Kidney (tissue), 13 donors: ENCODE measurements at regions not wholly inside any gene's neighbourhood (a gene's known extent, or its start where the extent isn't known, plus 50 kb on each side); places are given as distances from the start of the nearest gene placed in this dataset.

Experiments used
- DNase-seq, 5 donors: peaks; one replicate each; pipeline ENCODE4 v3.0.0-alpha.2; 2013 to 2020
- FAIRE-seq: peaks from 2 replicates; lab custom pipeline; 2012; peaks lifted over from hg19 to GRCh38; lab: Jason Lieb, UNC
- H3K27ac ChIP-seq, 2 donors: one replicate each; pipeline ENCODE4 v1.7.0; 2013; ENCODE audit warnings: low read depth in 2 of 2, low read length in 2 of 2, inconsistent platforms in 1 of 2
- H3K27me3 ChIP-seq: one replicate; pipeline ENCODE4 v1.7.1; 2013; ENCODE audit warnings: low read length, inconsistent platforms; ENCODE audit not compliant: control insufficient read depth, insufficient read depth
- H3K36me3 ChIP-seq, 3 donors: one replicate each; pipeline versions ENCODE4 v1.7.0 to v1.7.1; 2013; ENCODE audit warnings: low read length in 3 of 3, control low read depth in 1 of 3, inconsistent platforms in 1 of 3; ENCODE audit not compliant: insufficient read depth in 3 of 3, control insufficient read depth in 2 of 3
- H3K4me1 ChIP-seq, 3 donors: one replicate each; pipeline versions ENCODE4 v1.7.0 to v1.7.1; 2013; ENCODE audit warnings: low read length in 3 of 3, inconsistent platforms in 1 of 3, low read depth in 1 of 3; ENCODE audit not compliant: control insufficient read depth in 2 of 3, insufficient read depth in 2 of 3
- H3K4me3 ChIP-seq, 3 donors: one replicate each; pipeline versions ENCODE4 v1.7.0 to v1.8.1; 2013; ENCODE audit warnings: low read length in 3 of 3, control low read depth in 1 of 3, inconsistent platforms in 1 of 3
- H3K9ac ChIP-seq, 3 donors: one replicate each; pipeline versions ENCODE4 v1.7.0 to v1.7.1; 2013; ENCODE audit warnings: low read length in 3 of 3, control low read depth in 1 of 3, inconsistent platforms in 1 of 3
- H3K9me3 ChIP-seq, 3 donors: one replicate each; pipeline versions ENCODE4 v1.7.0 to v1.7.1; 2013; ENCODE audit warnings: low read length in 3 of 3, control low read depth in 1 of 3, inconsistent platforms in 1 of 3; ENCODE audit not compliant: control insufficient read depth in 2 of 3, insufficient read depth in 1 of 3
- intact Hi-C: fragments of 100-400 bp; cut with DNase I; formaldehyde crosslinking; loops from one replicate; pipeline ENCODE4 v1.11.1; 2022
- TF ChIP-seq, protein P1 (sequence below): IDR thresholded peaks from 3 replicates; pipeline ENCODE4 v1.5.1; 2012; ENCODE audit warnings: mild to moderate bottlenecking, moderate library complexity, borderline replicate concordance; ENCODE audit not compliant: insufficient read depth; ENCODE audit errors: extremely low read depth
- donor health status: control.
- donor health status: control.
- donor health status: control.
- donor health status: control.
- donor health status: control.
- donor health status: DM: yes; HTN: yes; CAD: no.
- donor health status: Normal renal cell carcinoma (clear cell type).

DNA sequence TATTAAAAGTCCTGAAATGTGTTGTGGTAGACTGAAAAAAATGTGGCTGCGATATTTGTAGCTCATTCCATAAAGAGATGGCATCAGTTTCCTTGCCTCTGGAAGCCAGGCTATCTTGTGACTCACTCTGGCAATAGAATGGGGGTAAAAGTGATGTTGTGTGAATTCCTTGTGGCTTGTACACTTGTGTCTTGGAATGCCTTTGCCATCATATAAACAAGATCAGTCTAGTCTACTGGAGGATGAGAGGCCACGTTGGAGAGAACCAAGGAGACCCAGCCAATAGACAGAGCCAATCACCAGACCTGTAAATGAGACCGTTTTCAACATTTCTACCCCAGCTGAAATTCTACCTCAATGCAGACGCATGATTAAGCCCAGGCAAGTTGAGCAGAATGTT, 254.1 kb downstream of the TRIB2 start:
- DNase-seq (no peak), FAIRE-seq (no peak)
- intact Hi-C loops: no loop called here
- TF ChIP-seq, protein P1, sequence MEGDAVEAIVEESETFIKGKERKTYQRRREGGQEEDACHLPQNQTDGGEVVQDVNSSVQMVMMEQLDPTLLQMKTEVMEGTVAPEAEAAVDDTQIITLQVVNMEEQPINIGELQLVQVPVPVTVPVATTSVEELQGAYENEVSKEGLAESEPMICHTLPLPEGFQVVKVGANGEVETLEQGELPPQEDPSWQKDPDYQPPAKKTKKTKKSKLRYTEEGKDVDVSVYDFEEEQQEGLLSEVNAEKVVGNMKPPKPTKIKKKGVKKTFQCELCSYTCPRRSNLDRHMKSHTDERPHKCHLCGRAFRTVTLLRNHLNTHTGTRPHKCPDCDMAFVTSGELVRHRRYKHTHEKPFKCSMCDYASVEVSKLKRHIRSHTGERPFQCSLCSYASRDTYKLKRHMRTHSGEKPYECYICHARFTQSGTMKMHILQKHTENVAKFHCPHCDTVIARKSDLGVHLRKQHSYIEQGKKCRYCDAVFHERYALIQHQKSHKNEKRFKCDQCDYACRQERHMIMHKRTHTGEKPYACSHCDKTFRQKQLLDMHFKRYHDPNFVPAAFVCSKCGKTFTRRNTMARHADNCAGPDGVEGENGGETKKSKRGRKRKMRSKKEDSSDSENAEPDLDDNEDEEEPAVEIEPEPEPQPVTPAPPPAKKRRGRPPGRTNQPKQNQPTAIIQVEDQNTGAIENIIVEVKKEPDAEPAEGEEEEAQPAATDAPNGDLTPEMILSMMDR: no peak
- no peak overlapping the region for H3K4me3 ChIP-seq
- no peak overlapping the region for H3K27ac ChIP-seq
- H3K27me3 ChIP-seq: no peaks in the 10 kb centered on the region
- H3K9me3 ChIP-seq: no peaks in the 10 kb centered on the region
- no peak overlapping the region for H3K9ac ChIP-seq
- H3K4me1 ChIP-seq: no peaks in the 10 kb centered on the region
- no peaks in the 10 kb centered on the region for H3K36me3 ChIP-seq

DNA sequence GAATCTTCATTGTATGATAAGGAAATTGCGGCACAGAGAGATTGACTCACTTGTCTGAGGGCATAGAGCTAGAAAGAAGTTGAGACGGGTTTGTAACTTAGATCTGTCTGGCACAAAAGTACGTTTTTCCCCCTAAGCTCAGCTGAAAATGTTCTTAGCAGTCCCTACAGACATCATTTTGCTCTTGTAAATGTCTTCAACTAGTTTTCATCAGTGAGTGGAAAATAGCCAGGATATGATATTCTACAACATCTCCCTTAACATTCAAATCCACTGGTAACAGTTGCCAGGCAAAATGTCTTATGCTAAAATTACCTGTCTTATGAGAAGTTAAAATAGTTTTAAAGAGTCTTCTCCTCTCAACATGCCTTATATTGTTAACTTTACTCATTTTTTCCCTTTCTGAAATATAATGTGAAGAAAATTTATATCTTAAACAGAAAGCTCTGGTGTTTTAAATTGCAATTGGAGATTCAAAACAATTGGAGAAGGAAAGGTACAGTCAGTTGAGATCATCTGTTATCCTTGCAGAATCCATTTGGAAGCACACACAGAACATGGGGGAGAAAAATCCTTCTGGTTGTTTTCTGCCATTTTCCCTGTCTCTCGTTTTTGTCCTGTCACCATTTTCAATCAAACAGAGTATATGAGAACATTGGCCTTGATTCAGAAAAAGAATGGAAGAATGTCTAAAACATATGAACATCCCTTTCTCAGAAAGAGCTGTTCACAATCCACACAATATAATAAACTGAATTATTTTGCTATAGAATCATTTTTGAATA, 255.0 kb downstream of the TRIB2 start:
- no peaks in the 10 kb centered on the region for H3K9me3 ChIP-seq
- DNase-seq: no peak

DNA sequence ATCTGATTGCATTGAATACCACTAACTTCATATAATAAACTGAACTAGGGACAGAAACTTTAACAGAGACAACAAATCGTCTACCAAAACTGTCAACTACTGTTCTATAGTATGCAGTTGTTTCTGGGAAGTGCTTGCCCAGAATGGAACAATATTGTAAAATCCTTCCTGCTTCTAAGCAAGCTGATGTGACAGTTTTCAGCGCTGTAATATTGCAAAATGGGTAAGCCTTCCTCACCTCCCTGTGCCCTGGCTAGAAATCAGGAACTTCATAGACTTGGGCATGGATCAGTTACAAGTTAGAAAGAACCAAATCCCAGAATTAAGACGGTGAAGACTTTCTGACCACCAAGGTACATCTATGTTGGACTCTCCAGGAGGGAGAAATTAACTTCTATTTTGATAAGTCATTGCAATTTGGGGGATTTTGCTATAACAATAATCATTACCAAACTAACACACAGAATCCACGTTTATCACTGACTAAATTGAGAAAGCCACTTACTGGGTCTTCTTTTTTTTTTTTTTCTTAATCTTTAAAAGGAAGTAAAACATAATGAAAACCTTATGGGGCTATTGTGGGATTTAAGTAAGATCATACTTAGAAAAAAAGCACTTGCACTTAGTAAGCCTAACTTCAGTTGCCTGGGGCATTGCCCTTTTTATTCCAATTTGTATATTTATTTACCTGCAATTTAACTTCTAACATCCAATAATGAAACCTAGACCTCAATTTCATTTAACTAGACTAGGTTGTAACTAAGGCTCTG, 261.5 kb downstream of the TRIB2 start:
- FAIRE-seq: no peak
- Histone ChIP-seq H3K4me1 (peaks cover 0 to 2% (median 0%) of the 10 kb centered on the region in 3 donors), H3K4me3 (no peak overlapping the region)

More for the DNA sequence above, 255.0 kb downstream of the TRIB2 start:
- intact Hi-C loops: no loop called here
- no peak for FAIRE-seq
- no peaks in the 10 kb centered on the region for H3K4me1 ChIP-seq
- H3K27ac ChIP-seq: no peak overlapping the region
- no peak overlapping the region for H3K9ac ChIP-seq
- H3K27me3 ChIP-seq: no peaks in the 10 kb centered on the region
- no peaks in the 10 kb centered on the region for H3K36me3 ChIP-seq
- TF ChIP-seq, protein P1: no peak
- H3K4me3 ChIP-seq: no peak overlapping the region

More for the DNA sequence above, 261.5 kb downstream of the TRIB2 start:
- intact Hi-C loops: no loop called here
- Histone ChIP-seq H3K36me3 (no peaks in the 10 kb centered on the region), H3K9ac (no peak overlapping the region), H3K27me3 (no peaks in the 10 kb centered on the region), H3K9me3 (no peaks in the 10 kb centered on the region), H3K27ac (no peak overlapping the region)
- no peak for DNase-seq
- TF ChIP-seq, protein P1: no peak
